Neuronal stem cell (in vitro differentiated cells): ENCODE measurements at regions not wholly inside any gene's neighbourhood (a gene's known extent, or its start where the extent isn't known, plus 50 kb on each side); places are given as distances from the start of the nearest gene placed in this dataset.

Source experiments
- DNase-seq: peaks from one replicate; pipeline ENCODE4 v3.0.0-alpha.2; 2013; ENCODE audit warnings: low spot score
- H2AFZ ChIP-seq: one replicate; pipeline ENCODE4 v1.6.1; 2013; ENCODE audit warnings: mild to moderate bottlenecking, low read length, inconsistent platforms
- H2AK5ac ChIP-seq: 2 replicates; pipeline ENCODE4 v1.6.1; 2013; ENCODE audit warnings: low read depth, mild to moderate bottlenecking, inconsistent platforms, low read length, moderate library complexity, mixed read lengths
- H2BK120ac ChIP-seq: 2 replicates; pipeline ENCODE4 v1.6.1; 2013; ENCODE audit warnings: low read depth, mild to moderate bottlenecking, inconsistent platforms, low read length, moderate library complexity, mixed read lengths
- H2BK12ac ChIP-seq: one replicate; pipeline ENCODE4 v1.6.1; 2013; ENCODE audit warnings: low read length, inconsistent platforms
- H2BK15ac ChIP-seq: 2 replicates; pipeline ENCODE4 v1.6.1; 2013; ENCODE audit warnings: mild to moderate bottlenecking, low read length, inconsistent platforms, mixed read lengths
- H2BK5ac ChIP-seq: one replicate; pipeline ENCODE4 v1.6.1; 2013; ENCODE audit warnings: inconsistent platforms, mild to moderate bottlenecking, low read length, moderate library complexity
- H3K14ac ChIP-seq: one replicate; pipeline ENCODE4 v1.6.1; 2013; ENCODE audit warnings: low read length, inconsistent platforms
- H3K18ac ChIP-seq: 2 replicates; pipeline ENCODE4 v1.6.1; 2013; ENCODE audit warnings: low read length, inconsistent platforms
- H3K23ac ChIP-seq: 2 replicates; pipeline ENCODE4 v1.6.1; 2013; ENCODE audit warnings: low read depth, mild to moderate bottlenecking, mixed read lengths, low read length, inconsistent platforms; ENCODE audit not compliant: poor library complexity
- H3K27ac ChIP-seq: replicated peaks from 3 replicates; pipeline ENCODE4 v1.5.1; 2013; ENCODE audit warnings: low read length, inconsistent platforms
- H3K27me3 ChIP-seq, 3 experiments: 2 replicates each; pipeline ENCODE4 v1.6.1; 2013; ENCODE audit warnings: low read length in 3 of 3, mild to moderate bottlenecking in 2 of 3, inconsistent platforms in 1 of 3, low read depth in 1 of 3, mixed read lengths in 1 of 3, moderate library complexity in 1 of 3; ENCODE audit not compliant: control insufficient read depth in 3 of 3, insufficient read depth in 3 of 3
- H3K36me3 ChIP-seq, 2 donors: replicated peaks in 1 of 2; 2 replicates each; pipeline ENCODE4 v1.6.1; 2013; ENCODE audit warnings: low read length in 2 of 2; ENCODE audit not compliant: control insufficient read depth in 2 of 2, insufficient read depth in 2 of 2
- H3K4ac ChIP-seq: 2 replicates; pipeline ENCODE4 v1.6.1; 2013; ENCODE audit warnings: inconsistent platforms, mild to moderate bottlenecking, low read length, moderate library complexity
- H3K4me1 ChIP-seq, 2 donors: 1 replicate in 1 of 2; 2 replicates in 1 of 2; pipeline ENCODE4 v1.6.1; 2013; ENCODE audit warnings: low read length in 2 of 2, low read depth in 1 of 2; ENCODE audit not compliant: control insufficient read depth in 2 of 2, insufficient read depth in 1 of 2
- H3K4me2 ChIP-seq: one replicate; pipeline ENCODE4 v1.6.1; 2013; ENCODE audit warnings: mild to moderate bottlenecking, low read length, inconsistent platforms; ENCODE audit not compliant: insufficient read depth, poor library complexity, severe bottlenecking
- H3K4me3 ChIP-seq, 2 donors: 2 replicates each; pipeline ENCODE4 v1.5.1; 2013; ENCODE audit warnings: low read length in 2 of 2, mild to moderate bottlenecking in 2 of 2, inconsistent platforms in 1 of 2, moderate library complexity in 1 of 2
- H3K79me1 ChIP-seq: one replicate; pipeline ENCODE4 v1.6.1; 2013; ENCODE audit warnings: low read depth, mild to moderate bottlenecking, inconsistent platforms, low read length, moderate library complexity
- H3K9ac ChIP-seq: one replicate; pipeline ENCODE4 v1.6.1; 2013; ENCODE audit warnings: mild to moderate bottlenecking, low read depth, low read length, inconsistent platforms; ENCODE audit not compliant: poor library complexity
- H3K9me3 ChIP-seq, 2 donors: replicated peaks in 1 of 2; 2 replicates each; pipeline versions ENCODE3 to v1.6.1; 2013; ENCODE audit warnings: low read length in 2 of 2, mild to moderate bottlenecking in 2 of 2, inconsistent platforms in 1 of 2, low read depth in 1 of 2, mixed read lengths in 1 of 2, moderate library complexity in 1 of 2; ENCODE audit not compliant: control insufficient read depth in 2 of 2, insufficient read depth in 1 of 2
- H4K8ac ChIP-seq: one replicate; pipeline ENCODE4 v1.6.1; 2013; ENCODE audit warnings: low read depth, mild to moderate bottlenecking, inconsistent platforms, low read length, moderate library complexity
- H4K91ac ChIP-seq: one replicate; pipeline ENCODE4 v1.6.1; 2013; ENCODE audit warnings: low read length, low read depth, mild to moderate bottlenecking, inconsistent platforms; ENCODE audit not compliant: poor library complexity
- WGBS, 2 donors: extraction: QIAGEN DNeasy Blood & Tissue Kit; methylation state at CpG; one replicate each; pipeline ENCODE4 v1.1.7; 2013; ENCODE audit warnings: missing lambda C conversion rate in 2 of 2, mixed read lengths in 1 of 2; ENCODE audit not compliant: insufficient read length in 2 of 2, insufficient replicate concordance in 1 of 2; ENCODE audit errors: extremely low coverage in 2 of 2; 5-methylcytosine and 5-hydroxymethylcytosine counted together

DNA sequence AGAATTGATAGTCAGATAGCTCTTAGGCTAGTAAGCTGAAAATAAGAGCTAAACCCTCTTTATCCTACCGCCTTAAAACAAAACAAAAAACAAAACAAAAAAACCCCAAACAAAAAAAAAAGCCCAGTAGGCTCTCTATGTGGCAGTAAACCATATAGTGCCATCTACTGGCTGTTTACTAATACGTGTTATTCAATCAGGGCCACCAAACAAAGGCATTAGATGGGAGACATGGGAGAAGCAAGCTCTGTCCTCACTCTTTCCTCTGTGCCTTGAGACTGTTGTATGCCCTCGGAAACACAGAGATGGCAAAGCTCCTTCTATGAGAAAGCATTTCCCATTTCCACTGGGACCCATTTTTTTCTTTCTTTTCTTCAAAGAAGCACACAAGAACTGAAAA is 148.8 kb upstream of the MID1 start:
- Histone ChIP-seq H2AFZ (peak overlapping the region; percentile 54), H2BK15ac (no peak overlapping the region), H2BK5ac (no peak overlapping the region), H3K4me1 (peaks cover 3 to 8% of the 10 kb centered on the region in 2 donors), H3K79me1 (no peaks in the 10 kb centered on the region), H3K4ac (no peak overlapping the region), H3K4me3 (peak overlapping the region in 1 of 2 donors; percentile 35), H2AK5ac (no peak overlapping the region), H3K4me2 (no peak overlapping the region), H3K23ac (no peak overlapping the region), H2BK12ac (no peak overlapping the region), H3K9me3 (no peaks in the 10 kb centered on the region), H2BK120ac (no peak overlapping the region), H3K18ac (no peak overlapping the region), H3K27ac (peak overlapping the region; percentile 94), H3K27me3 (no peaks in the 10 kb centered on the region), H3K9ac (no peak overlapping the region), H4K91ac (no peak overlapping the region), H3K36me3 (no peaks in the 10 kb centered on the region), H3K14ac (no peak overlapping the region), H4K8ac (no peak overlapping the region)
- DNase-seq = peak; percentile 24
- no CpG with 5 or more reads among the region's 3 CpGs for WGBS, 2 donors

DNA sequence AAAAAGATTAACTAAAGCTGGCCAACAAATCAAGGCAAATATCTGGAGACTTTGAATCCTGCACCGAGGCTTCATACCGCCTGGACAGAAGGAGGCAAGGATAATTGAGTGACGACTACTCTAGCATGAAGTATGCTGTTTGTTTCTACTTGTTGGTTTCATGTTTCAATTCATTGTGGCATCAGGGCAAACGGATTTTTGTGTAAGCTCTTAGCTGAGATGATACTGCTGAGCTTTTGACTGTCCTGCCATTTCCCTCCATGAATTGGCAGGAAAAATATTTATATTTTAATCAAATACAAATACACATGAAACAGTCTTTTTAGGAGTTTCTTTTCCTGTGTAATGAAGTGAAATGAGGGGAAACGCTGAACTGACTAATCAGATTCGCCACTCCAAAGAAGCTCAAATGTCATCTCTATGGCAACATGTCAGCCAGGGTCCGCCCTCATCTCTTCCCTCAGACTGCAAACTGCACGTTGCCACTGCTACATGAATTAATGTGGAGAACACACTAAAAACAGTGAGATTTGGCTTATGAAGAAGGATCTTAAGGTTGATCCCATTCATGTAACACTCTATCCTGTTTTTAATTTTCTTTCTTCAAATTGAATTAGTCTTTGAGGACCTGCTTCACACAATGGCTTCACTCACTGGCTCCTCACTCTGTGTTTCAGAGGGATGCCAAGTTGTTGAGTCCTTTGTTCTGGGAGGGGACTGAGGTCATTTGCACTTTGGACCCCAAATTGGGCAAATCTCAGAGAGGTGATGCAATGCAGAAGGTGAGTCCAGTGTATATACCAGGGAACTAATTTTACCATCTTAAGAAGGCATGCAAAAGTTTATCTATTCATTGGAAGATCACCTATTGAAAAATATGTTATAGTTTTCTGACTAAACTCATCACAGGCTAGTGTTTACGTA is 149.6 kb upstream of the MID1 start:
- no peak overlapping the region for H2BK15ac ChIP-seq
- peak; percentile 33 for DNase-seq
- no peaks in the 10 kb centered on the region for H3K9me3 ChIP-seq
- no peak overlapping the region for H4K91ac ChIP-seq
- H3K9ac ChIP-seq = no peak overlapping the region
- H3K23ac ChIP-seq = no peak overlapping the region
- H3K18ac ChIP-seq = no peak overlapping the region
- no peak overlapping the region for H2BK5ac ChIP-seq
- no peak overlapping the region for H2BK12ac ChIP-seq
- H3K4ac ChIP-seq = no peak overlapping the region
- H3K14ac ChIP-seq = no peak overlapping the region
- H3K4me3 ChIP-seq = peak overlapping the region in 1 of 2 donors; percentile 35
- no CpG with 5 or more reads among the region's 9 CpGs for WGBS, 2 donors
- H3K4me2 ChIP-seq = peak overlapping the region; percentile 45
- peaks cover 3 to 8% of the 10 kb centered on the region in 2 donors for H3K4me1 ChIP-seq
- no peaks in the 10 kb centered on the region for H3K27me3 ChIP-seq
- no peak overlapping the region for H4K8ac ChIP-seq
- peak overlapping the region; percentile 94 for H3K27ac ChIP-seq
- H2BK120ac ChIP-seq = no peak overlapping the region
- H2AFZ ChIP-seq = peak overlapping the region; percentile 54
- H3K36me3 ChIP-seq = no peaks in the 10 kb centered on the region
- H3K79me1 ChIP-seq = no peaks in the 10 kb centered on the region
- no peak overlapping the region for H2AK5ac ChIP-seq

DNA sequence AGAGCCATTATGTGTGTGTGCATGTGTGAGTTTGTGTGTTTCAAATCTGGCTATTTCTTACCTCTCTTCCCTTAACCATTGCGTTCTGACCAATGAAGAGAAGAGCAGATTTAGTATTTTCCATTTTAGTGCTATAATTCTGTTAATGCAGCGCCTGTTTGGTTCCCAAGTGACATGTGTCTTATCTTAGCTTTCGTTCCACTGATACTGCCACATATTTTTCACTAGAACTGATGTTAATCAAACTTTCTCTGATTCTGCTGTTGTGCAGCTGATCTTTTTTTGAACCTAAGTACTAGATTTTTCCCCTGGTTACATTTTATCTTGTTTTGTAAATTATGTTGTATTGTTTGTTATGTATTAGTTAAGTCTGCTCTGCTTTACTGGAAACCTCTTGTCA is 152.9 kb upstream of the MID1 start:
- no peak overlapping the region for H2BK15ac ChIP-seq
- H3K36me3 ChIP-seq = no peaks in the 10 kb centered on the region
- H2BK120ac ChIP-seq = no peak overlapping the region
- no peak overlapping the region for H3K23ac ChIP-seq
- no peak for DNase-seq
- no peak overlapping the region for H2AK5ac ChIP-seq
- H3K27me3 ChIP-seq = no peaks in the 10 kb centered on the region
- H3K4me3 ChIP-seq = no peak overlapping the region
- H2BK12ac ChIP-seq = no peak overlapping the region
- H4K8ac ChIP-seq = no peak overlapping the region
- no peak overlapping the region for H3K9ac ChIP-seq
- no peak overlapping the region for H3K18ac ChIP-seq
- H3K4ac ChIP-seq = no peak overlapping the region
- no peaks in the 10 kb centered on the region for H3K9me3 ChIP-seq
- H4K91ac ChIP-seq = no peak overlapping the region
- WGBS, 2 donors = no CpG with 5 or more reads among the region's 3 CpGs
- no peak overlapping the region for H3K27ac ChIP-seq
- no peak overlapping the region for H2BK5ac ChIP-seq
- no peak overlapping the region for H3K14ac ChIP-seq
- no peak overlapping the region for H2AFZ ChIP-seq
- no peaks in the 10 kb centered on the region for H3K79me1 ChIP-seq
- H3K4me1 ChIP-seq = peaks cover 2 to 6% of the 10 kb centered on the region in 2 donors
- no peak overlapping the region for H3K4me2 ChIP-seq

DNA sequence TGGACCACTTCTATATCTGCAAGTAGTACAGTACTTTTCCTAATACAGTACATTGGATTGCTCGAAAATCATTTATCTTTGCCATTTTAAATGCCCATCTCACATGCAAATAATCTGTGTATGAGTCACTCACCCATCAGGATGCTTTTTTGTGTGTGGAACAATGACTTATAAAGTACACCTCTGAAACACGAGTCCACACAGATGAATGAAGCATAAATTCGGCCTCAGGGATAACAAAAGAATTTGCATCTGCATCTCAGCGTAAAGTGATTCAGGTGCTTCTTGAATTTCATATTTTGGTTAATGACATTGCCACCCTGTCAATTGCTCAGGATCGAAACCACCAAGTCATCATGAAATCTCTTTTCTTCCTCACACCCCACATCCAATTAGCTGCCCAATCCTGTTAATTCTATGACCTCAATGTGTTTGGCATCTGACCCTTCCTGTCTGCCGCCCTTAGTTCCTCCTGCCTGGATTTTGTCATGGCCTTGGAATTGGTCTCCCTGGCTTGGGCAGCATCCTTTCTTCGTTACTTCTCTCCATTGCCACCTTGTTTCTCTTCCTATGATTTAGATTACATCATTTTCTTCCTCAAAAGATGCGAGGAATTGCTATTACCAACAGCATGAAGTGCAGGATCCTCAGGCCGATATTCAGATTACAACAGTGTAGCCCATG is 161.6 kb upstream of the MID1 start:
- no peak overlapping the region for H4K8ac ChIP-seq
- H4K91ac ChIP-seq = no peak overlapping the region
- H3K4me2 ChIP-seq = no peak overlapping the region
- no peak overlapping the region for H3K9ac ChIP-seq
- H3K4ac ChIP-seq = no peak overlapping the region
- no peak for DNase-seq
- WGBS, 2 donors = no CpG with 5 or more reads among the region's 9 CpGs
- H3K36me3 ChIP-seq = no peaks in the 10 kb centered on the region
- H2BK15ac ChIP-seq = no peak overlapping the region
- H3K18ac ChIP-seq = no peak overlapping the region
- H3K27ac ChIP-seq = no peak overlapping the region
- H2BK5ac ChIP-seq = no peak overlapping the region
- no peak overlapping the region for H3K23ac ChIP-seq
- no peak overlapping the region for H2AFZ ChIP-seq
- H3K27me3 ChIP-seq = no peaks in the 10 kb centered on the region
- H3K9me3 ChIP-seq = no peaks in the 10 kb centered on the region
- H3K4me3 ChIP-seq = no peak overlapping the region
- no peaks in the 10 kb centered on the region for H3K4me1 ChIP-seq
- no peak overlapping the region for H3K14ac ChIP-seq
- no peak overlapping the region for H2BK12ac ChIP-seq
- no peak overlapping the region for H2BK120ac ChIP-seq
- no peaks in the 10 kb centered on the region for H3K79me1 ChIP-seq
- H2AK5ac ChIP-seq = no peak overlapping the region
